ENCODE measurements at regions not wholly inside any gene's neighbourhood (a gene's known extent, or its start where the extent isn't known, plus 50 kb on each side); places are given as distances from the start of the nearest gene placed in this dataset.

- TF ChIP-seq SIN3A (IDR thresholded peaks at IDR 0.05; ENCODE audit: borderline replicate concordance, insufficient read depth, low read length): no peak
- TF ChIP-seq FOXP2 (optimal IDR thresholded peaks at IDR 0.05; ENCODE audit: borderline replicate concordance, extremely low read depth, extremely low read length, insufficient read depth): no peak
- TF ChIP-seq REST (IDR thresholded peaks at IDR 0.05; ENCODE audit: insufficient read depth in 1 of 2, low read depth in 2 of 2, low read length in 2 of 2): no peak
- no peak for TF ChIP-seq TAF1 (IDR thresholded peaks at IDR 0.05; ENCODE audit: borderline replicate concordance, insufficient read depth, low read length)
- TF ChIP-seq POLR2AphosphoS5 (IDR thresholded peaks at IDR 0.05; ENCODE audit: low read depth, low read length): no peak
Measured at GRCh38 chr7:68783684-68784083, 814.6 kb upstream of the AUTS2 start.

GRCh38 chr7:68785036-68785435 lies 813.2 kb upstream of the AUTS2 start:
- TF ChIP-seq TAF1 (IDR thresholded peaks at IDR 0.05; ENCODE audit: borderline replicate concordance, insufficient read depth, low read length): no peak
- no peak for TF ChIP-seq REST (IDR thresholded peaks at IDR 0.05; ENCODE audit: insufficient read depth in 1 of 2, low read depth in 2 of 2, low read length in 2 of 2)
- TF ChIP-seq SIN3A (IDR thresholded peaks at IDR 0.05; ENCODE audit: borderline replicate concordance, insufficient read depth, low read length): no peak
- no peak for TF ChIP-seq POLR2AphosphoS5 (IDR thresholded peaks at IDR 0.05; ENCODE audit: low read depth, low read length)
- TF ChIP-seq FOXP2 (optimal IDR thresholded peaks at IDR 0.05; ENCODE audit: borderline replicate concordance, extremely low read depth, extremely low read length, insufficient read depth): no peak

- TF ChIP-seq TAF1 (IDR thresholded peaks at IDR 0.05; ENCODE audit: borderline replicate concordance, insufficient read depth, low read length): no peak
- no peak for TF ChIP-seq POLR2AphosphoS5 (IDR thresholded peaks at IDR 0.05; ENCODE audit: low read depth, low read length)
- TF ChIP-seq REST (IDR thresholded peaks at IDR 0.05; ENCODE audit: insufficient read depth in 1 of 2, low read depth in 2 of 2, low read length in 2 of 2): no peak
- no peak for TF ChIP-seq FOXP2 (optimal IDR thresholded peaks at IDR 0.05; ENCODE audit: borderline replicate concordance, extremely low read depth, extremely low read length, insufficient read depth)
- no peak for TF ChIP-seq SIN3A (IDR thresholded peaks at IDR 0.05; ENCODE audit: borderline replicate concordance, insufficient read depth, low read length)
Measured at GRCh38 chr7:68787566-68787965, 810.7 kb upstream of the AUTS2 start.

GRCh38 chr7:68789597-68789996 lies 808.7 kb upstream of the AUTS2 start:
- TF ChIP-seq SIN3A (IDR thresholded peaks at IDR 0.05; ENCODE audit: borderline replicate concordance, insufficient read depth, low read length) (no peak), FOXP2 (optimal IDR thresholded peaks at IDR 0.05; ENCODE audit: borderline replicate concordance, extremely low read depth, extremely low read length, insufficient read depth) (no peak), POLR2AphosphoS5 (IDR thresholded peaks at IDR 0.05; ENCODE audit: low read depth, low read length) (no peak), TAF1 (IDR thresholded peaks at IDR 0.05; ENCODE audit: borderline replicate concordance, insufficient read depth, low read length) (no peak), REST (IDR thresholded peaks at IDR 0.05; ENCODE audit: insufficient read depth in 1 of 2, low read depth in 2 of 2, low read length in 2 of 2) (no peak)

GRCh38 chr7:68792351-68792750 lies 805.9 kb upstream of the AUTS2 start:
- TF ChIP-seq SIN3A (IDR thresholded peaks at IDR 0.05; ENCODE audit: borderline replicate concordance, insufficient read depth, low read length): no peak
- TF ChIP-seq REST (IDR thresholded peaks at IDR 0.05; ENCODE audit: insufficient read depth in 1 of 2, low read depth in 2 of 2, low read length in 2 of 2): no peak
- TF ChIP-seq FOXP2 (optimal IDR thresholded peaks at IDR 0.05; ENCODE audit: borderline replicate concordance, extremely low read depth, extremely low read length, insufficient read depth): no peak

Data from PFSK-1 (cell line).